DOHH2 (cell line): ENCODE measurements at regions not wholly inside any gene's neighbourhood (a gene's known extent, or its start where the extent isn't known, plus 50 kb on each side); places are given as distances from the start of the nearest gene placed in this dataset.

Experiments
- H3F3A ChIP-seq: fragments of 200-600 bp; sonication (generic), shearing (Covaris generic); 2 replicates; pipeline ENCODE4 v1.6.0; 2016; ENCODE audit warnings: antibody characterized with exemption, mild to moderate bottlenecking; ENCODE audit not compliant: control insufficient read depth, insufficient read depth
- H3K27ac ChIP-seq: fragments of 200-600 bp; sonication (generic); 2 replicates; pipeline ENCODE4 v1.5.1; 2014; ENCODE audit warnings: low read depth, mild to moderate bottlenecking, low read length, moderate library complexity
- H3K27me3 ChIP-seq: fragments of 200-600 bp; sonication (generic); 2 replicates; pipeline ENCODE4 v1.6.1; 2014; ENCODE audit warnings: mild to moderate bottlenecking, low read length, mixed read lengths; ENCODE audit not compliant: control insufficient read depth
- H3K36me3 ChIP-seq: fragments of 200-600 bp; sonication (generic); 2 replicates; pipeline ENCODE4 v1.6.1; 2014; ENCODE audit warnings: mild to moderate bottlenecking, low read length, moderate library complexity, mixed read lengths; ENCODE audit not compliant: control insufficient read depth
- H3K4me1 ChIP-seq: fragments of 200-600 bp; sonication (generic); 2 replicates; pipeline ENCODE4 v1.6.1; 2014; ENCODE audit warnings: mild to moderate bottlenecking, low read length, mixed read lengths; ENCODE audit not compliant: control insufficient read depth
- H3K4me2 ChIP-seq: fragments of 200-600 bp; sonication (generic); 2 replicates; pipeline ENCODE4 v1.6.0; 2014; ENCODE audit warnings: mild to moderate bottlenecking, low read length, moderate library complexity
- H3K4me3 ChIP-seq: fragments of 200-600 bp; sonication (generic); 2 replicates; pipeline ENCODE4 v1.5.1; 2014; ENCODE audit warnings: mild to moderate bottlenecking, low read length, mixed read lengths
- H3K79me2 ChIP-seq: fragments of 200-600 bp; sonication (generic); 2 replicates; pipeline ENCODE4 v1.6.1; 2014; ENCODE audit warnings: mild to moderate bottlenecking, low read length, mixed read lengths; ENCODE audit not compliant: control insufficient read depth
- H3K9me2 ChIP-seq: fragments of 200-600 bp; sonication (generic); replicated peaks from 2 replicates; pipeline ENCODE4 v1.6.1; 2014; ENCODE audit warnings: mild to moderate bottlenecking, low read length, mixed read lengths; ENCODE audit not compliant: control insufficient read depth
- H3K9me3 ChIP-seq: fragments of 200-600 bp; sonication (generic); 2 replicates; pipeline ENCODE4 v1.6.1; 2014; ENCODE audit warnings: antibody characterized with exemption, low read length, mixed read lengths; ENCODE audit not compliant: control insufficient read depth, insufficient read depth
- H4K20me1 ChIP-seq: fragments of 200-600 bp; sonication (generic); 2 replicates; pipeline ENCODE4 v1.6.0; 2014; ENCODE audit warnings: low read depth, mild to moderate bottlenecking, antibody characterized with exemption, low read length, moderate library complexity; ENCODE audit not compliant: control insufficient read depth, insufficient read depth
- CTCF ChIP-seq: fragments of 200-600 bp; sonication (generic); IDR thresholded peaks from one replicate; pipeline ENCODE4 v1.5.1; 2014; ENCODE audit warnings: antibody characterized with exemption, mild to moderate bottlenecking, low read depth, low read length; ENCODE audit not compliant: poor library complexity, severe bottlenecking
- EZH2phosphoT487 ChIP-seq: fragments of 200-600 bp; sonication (generic); IDR thresholded peaks from 2 replicates; pipeline ENCODE4 v1.6.1; 2017; ENCODE audit warnings: borderline replicate concordance, mild to moderate bottlenecking, antibody characterized with exemption, low read length, moderate library complexity, mixed read lengths

DNA sequence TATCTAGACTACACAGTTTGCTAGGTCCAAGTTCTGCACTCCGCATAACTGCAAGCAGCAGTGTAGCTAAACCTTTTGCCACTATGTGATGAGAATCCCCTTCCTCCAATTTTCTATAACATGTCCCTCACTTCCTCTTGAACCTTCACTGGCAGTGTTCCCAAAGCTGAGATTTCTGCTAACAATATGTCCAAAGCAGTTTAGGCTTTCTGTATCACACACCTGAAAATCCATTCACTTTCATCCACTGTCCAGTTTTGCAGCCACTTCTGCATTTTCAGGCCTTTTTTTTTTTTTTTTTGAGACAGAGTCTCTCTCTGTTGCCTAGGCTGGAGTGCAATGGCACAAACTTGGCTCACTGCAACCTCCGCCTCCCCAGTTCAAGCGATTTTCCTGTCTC, 111.1 kb downstream of the GADD45G start:
- Histone ChIP-seq H3K27ac (no peak overlapping the region), H3K4me3 (no peak overlapping the region), H3K4me2 (no peak overlapping the region), H3K27me3 (no peaks in the 10 kb centered on the region), H4K20me1 (no peaks in the 10 kb centered on the region), H3K4me1 (no peaks in the 10 kb centered on the region), H3K79me2 (no peaks in the 10 kb centered on the region), H3K9me3 (no peaks in the 10 kb centered on the region), H3K9me2 (no peaks in the 10 kb centered on the region), H3K36me3 (no peaks in the 10 kb centered on the region), H3F3A (no peaks in the 10 kb centered on the region)
- TF ChIP-seq CTCF (no peak), EZH2phosphoT487 (no peak)

DNA sequence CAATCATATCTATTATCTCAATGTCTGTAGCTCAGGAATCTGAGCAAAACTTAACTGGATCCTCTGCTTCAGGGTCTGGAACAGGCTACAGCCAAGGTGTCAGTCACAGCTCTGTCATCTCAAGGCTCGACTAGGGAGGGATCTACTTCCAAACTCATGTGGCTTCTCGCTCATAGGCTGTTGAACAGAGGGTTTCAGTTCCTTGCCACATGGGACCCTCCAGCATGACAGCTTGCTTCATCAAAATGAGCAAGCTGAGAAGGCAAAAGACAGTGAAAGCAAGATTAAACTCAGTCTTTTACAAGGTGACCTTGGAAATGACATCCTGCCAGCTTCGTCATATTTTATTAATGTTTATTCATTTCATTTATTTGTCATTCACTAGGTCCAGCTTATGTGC, 111.7 kb downstream of the GADD45G start:
- TF ChIP-seq EZH2phosphoT487: no peak
- TF ChIP-seq CTCF: no peak
- Histone ChIP-seq H3K27ac (no peak overlapping the region), H3K27me3 (no peaks in the 10 kb centered on the region), H3K9me2 (no peaks in the 10 kb centered on the region), H3K36me3 (no peaks in the 10 kb centered on the region), H3K4me3 (no peak overlapping the region), H3F3A (no peaks in the 10 kb centered on the region), H3K4me2 (no peak overlapping the region), H3K4me1 (no peaks in the 10 kb centered on the region), H3K9me3 (no peaks in the 10 kb centered on the region), H4K20me1 (no peaks in the 10 kb centered on the region), H3K79me2 (no peaks in the 10 kb centered on the region)

- Histone ChIP-seq H3F3A (no peaks in the 10 kb centered on the region), H3K4me3 (no peak overlapping the region), H4K20me1 (no peaks in the 10 kb centered on the region), H3K4me2 (no peak overlapping the region), H3K9me3 (no peaks in the 10 kb centered on the region), H3K36me3 (no peaks in the 10 kb centered on the region), H3K27me3 (no peaks in the 10 kb centered on the region), H3K4me1 (no peaks in the 10 kb centered on the region), H3K9me2 (no peaks in the 10 kb centered on the region), H3K27ac (no peak overlapping the region), H3K79me2 (no peaks in the 10 kb centered on the region)
- TF ChIP-seq EZH2phosphoT487 (no peak), CTCF (no peak)
Measured at GRCh38 chr9:89718176-89718575, 113.4 kb downstream of the GADD45G start.

GRCh38 chr9:89718651-89719050, 113.8 kb downstream of the GADD45G start:
- Histone ChIP-seq H3K9me3 (no peaks in the 10 kb centered on the region), H3K27me3 (no peaks in the 10 kb centered on the region), H3K79me2 (no peaks in the 10 kb centered on the region), H3K9me2 (no peaks in the 10 kb centered on the region), H3K4me2 (no peak overlapping the region), H3K27ac (no peak overlapping the region), H3K4me1 (no peaks in the 10 kb centered on the region), H4K20me1 (no peaks in the 10 kb centered on the region), H3K36me3 (no peaks in the 10 kb centered on the region), H3F3A (no peaks in the 10 kb centered on the region), H3K4me3 (no peak overlapping the region)
- TF ChIP-seq CTCF (no peak), EZH2phosphoT487 (no peak)
